ENCODE measurements at regions not wholly inside any gene's neighbourhood (a gene's known extent, or its start where the extent isn't known, plus 50 kb on each side); places are given as distances from the start of the nearest gene placed in this dataset.

GRCh38 chr2:145702305-145702704 lies 1182.4 kb upstream of the ZEB2 start:
- Mint-ChIP-seq H3K27me3 (no peaks in the 10 kb centered on the region), H3K4me3 (ENCODE audit: low read depth) (no peak overlapping the region), H3K27ac (no peak overlapping the region), H3K9me3 (ENCODE audit: low read depth) (peaks cover 12% of the 10 kb centered on the region), H3K4me1 (ENCODE audit: low read depth) (no peaks in the 10 kb centered on the region), H3K36me3 (ENCODE audit: insufficient read depth) (peaks cover 1% of the 10 kb centered on the region)
- no peak for TF ChIP-seq CTCF (IDR thresholded peaks at IDR 0.05; ENCODE audit: unreplicated experiment)
- DNase-seq (ENCODE audit: low spot score, unreplicated experiment): no peak

GRCh38 chr2:145692971-145693478 lies 1173.1 kb upstream of the ZEB2 start:
- Mint-ChIP-seq H3K4me1 (ENCODE audit: low read depth) (peaks cover 1% of the 10 kb centered on the region), H3K9me3 (ENCODE audit: low read depth) (no peaks in the 10 kb centered on the region), H3K4me3 (ENCODE audit: low read depth) (no peak overlapping the region), H3K27me3 (no peaks in the 10 kb centered on the region), H3K36me3 (ENCODE audit: insufficient read depth) (no peaks in the 10 kb centered on the region), H3K27ac (no peak overlapping the region)
- TF ChIP-seq CTCF (IDR thresholded peaks at IDR 0.05; ENCODE audit: unreplicated experiment): no peak
- DNase-seq (ENCODE audit: low spot score, unreplicated experiment): no peak

- Mint-ChIP-seq H3K27me3 (no peaks in the 10 kb centered on the region), H3K9me3 (ENCODE audit: low read depth) (no peaks in the 10 kb centered on the region), H3K4me1 (ENCODE audit: low read depth) (peaks cover 4% of the 10 kb centered on the region), H3K36me3 (ENCODE audit: insufficient read depth) (no peaks in the 10 kb centered on the region), H3K27ac (no peak overlapping the region), H3K4me3 (ENCODE audit: low read depth) (no peak overlapping the region)
- DNase-seq (ENCODE audit: low spot score, unreplicated experiment): no peak
- no peak for TF ChIP-seq CTCF (IDR thresholded peaks at IDR 0.05; ENCODE audit: unreplicated experiment)
Observed at GRCh38 chr2:145691659-145692058, 1171.7 kb upstream of the ZEB2 start.

- Mint-ChIP-seq H3K4me1 (ENCODE audit: low read depth) (peaks cover 4% of the 10 kb centered on the region), H3K27me3 (no peaks in the 10 kb centered on the region), H3K4me3 (ENCODE audit: low read depth) (no peak overlapping the region), H3K36me3 (ENCODE audit: insufficient read depth) (no peaks in the 10 kb centered on the region), H3K9me3 (ENCODE audit: low read depth) (no peaks in the 10 kb centered on the region), H3K27ac (no peak overlapping the region)
- TF ChIP-seq CTCF (IDR thresholded peaks at IDR 0.05; ENCODE audit: unreplicated experiment): no peak
- DNase-seq (ENCODE audit: low spot score, unreplicated experiment): no peak
Observed at GRCh38 chr2:145690183-145690778, 1170.4 kb upstream of the ZEB2 start.

GRCh38 chr2:145689277-145689676 lies 1169.4 kb upstream of the ZEB2 start:
- H3K9me3 Mint-ChIP-seq (ENCODE audit: low read depth): no peaks in the 10 kb centered on the region
- no peak for TF ChIP-seq CTCF (IDR thresholded peaks at IDR 0.05; ENCODE audit: unreplicated experiment)
- no peak for DNase-seq (ENCODE audit: low spot score, unreplicated experiment)
- no peak overlapping the region for H3K4me3 Mint-ChIP-seq (ENCODE audit: low read depth)
- H3K36me3 Mint-ChIP-seq (ENCODE audit: insufficient read depth): no peaks in the 10 kb centered on the region
- peak overlapping the region; percentile 33 for H3K27ac Mint-ChIP-seq
- H3K27me3 Mint-ChIP-seq: no peaks in the 10 kb centered on the region
- peaks cover 4% of the 10 kb centered on the region for H3K4me1 Mint-ChIP-seq (ENCODE audit: low read depth)

Data from progenitor cell of endocrine pancreas (in vitro differentiated cells).